Omental fat pad (tissue), 3 donors: ENCODE measurements at regions not wholly inside any gene's neighbourhood (a gene's known extent, or its start where the extent isn't known, plus 50 kb on each side); places are given as distances from the start of the nearest gene placed in this dataset.

ENCODE experiments used
- ATAC-seq: fragments of 150-250 bp; one replicate; pipeline ENCODE4 v1.9.1; 2016; ENCODE audit warnings: mild to moderate bottlenecking, moderate library complexity; ENCODE audit not compliant: low FRiP score
- DNase-seq: peaks from one replicate; pipeline ENCODE4 v3.0.0-alpha.2; 2019; ENCODE audit warnings: low spot score
- CTCF ChIP-seq, 3 donors: fragments of 450-650 bp; IDR thresholded peaks; one replicate each; pipeline ENCODE4 v1.5.1; 2016 to 2017; ENCODE audit warnings: antibody characterized with exemption in 3 of 3, mild to moderate bottlenecking in 3 of 3, moderate library complexity in 2 of 3

GRCh38 chr6:45737331-45738056, 278.2 kb downstream of the CLIC5 start:
- ATAC-seq (no peak), DNase-seq (no peak)
- no peak for TF ChIP-seq CTCF (IDR thresholded peaks at IDR 0.05)

- TF ChIP-seq CTCF (IDR thresholded peaks at IDR 0.05), result no peak
- no peak for DNase-seq
- no peak for ATAC-seq
Observed at GRCh38 chr6:45736134-45736533, 279.5 kb downstream of the CLIC5 start.

- no peak for TF ChIP-seq CTCF (IDR thresholded peaks at IDR 0.05)
- ATAC-seq (no peak), DNase-seq (no peak)
Observed at GRCh38 chr6:45732731-45733130, 282.9 kb downstream of the CLIC5 start.

- no peak for TF ChIP-seq CTCF (IDR thresholded peaks at IDR 0.05)
- DNase-seq (no peak), ATAC-seq (no peak)
Observed at GRCh38 chr6:45730232-45730631, 285.4 kb downstream of the CLIC5 start.

GRCh38 chr6:45728674-45729073, 287.0 kb downstream of the CLIC5 start:
- no peak for ATAC-seq
- DNase-seq, result no peak
- TF ChIP-seq CTCF (IDR thresholded peaks at IDR 0.05), result no peak

GRCh38 chr6:45727819-45728449, 287.7 kb downstream of the CLIC5 start:
- DNase-seq (no peak), ATAC-seq (no peak)
- no peak for TF ChIP-seq CTCF (IDR thresholded peaks at IDR 0.05)

- no peak for TF ChIP-seq CTCF (IDR thresholded peaks at IDR 0.05)
- no peak for DNase-seq
- ATAC-seq, result peak; percentile 39
Observed at GRCh38 chr6:45727228-45727627, 288.4 kb downstream of the CLIC5 start.
